HG03521 (cell line): ENCODE measurements at regions not wholly inside any gene's neighbourhood (a gene's known extent, or its start where the extent isn't known, plus 50 kb on each side); places are given as distances from the start of the nearest gene placed in this dataset.
"Not testable (repeated sequence)": the region's sequence is repeated elsewhere in the genome, so short reads cannot be mapped to it uniquely, and the experiment has no call there.

Experiments
- ATAC-seq: cut with Tn5 transposase; IDR thresholded peaks from one replicate; pipeline ENCODE4 v1.9.1; 2021; ENCODE audit warnings: mild to moderate bottlenecking, moderate library complexity; ENCODE audit not compliant: unreplicated experiment

DNA sequence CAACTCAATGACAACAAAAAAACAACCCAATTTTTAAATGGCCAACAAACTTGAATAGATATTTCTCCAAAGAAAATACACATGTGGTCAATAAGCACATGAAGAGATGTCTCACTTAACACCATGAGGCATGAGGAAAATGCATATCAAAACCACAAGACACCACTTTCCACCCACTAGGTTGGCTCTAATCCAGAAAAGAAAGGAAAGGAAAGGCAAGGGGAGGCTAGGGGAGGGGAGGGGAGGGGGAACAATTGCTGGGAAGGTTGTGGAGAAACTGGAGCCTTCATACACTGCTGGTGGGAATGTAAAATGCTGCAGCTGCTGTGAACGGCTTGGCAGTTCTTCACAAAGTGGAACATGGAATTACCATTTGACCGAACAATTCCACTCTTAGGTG is 854.3 kb downstream of the UQCRFS1 start:
- ATAC-seq = no peak

DNA sequence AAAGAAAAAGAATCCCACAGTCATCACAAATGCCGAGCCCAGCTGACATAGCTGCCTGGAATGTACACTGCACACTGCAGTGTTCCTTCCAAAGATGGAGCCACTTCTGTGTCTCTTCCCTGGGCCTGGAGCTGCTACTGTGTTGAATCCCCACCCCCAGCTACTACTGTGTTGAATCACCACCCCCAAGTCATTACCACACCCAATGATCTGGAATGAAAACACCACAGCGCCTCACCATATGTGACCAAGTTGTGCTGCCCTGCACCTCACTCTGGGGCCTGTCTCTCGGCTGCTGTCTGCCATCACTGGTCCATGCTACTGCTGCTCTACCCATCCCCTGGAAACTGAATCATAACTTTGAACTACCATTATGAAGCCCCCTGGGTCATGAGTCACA is 861.2 kb downstream of the UQCRFS1 start:
- ATAC-seq = no peak

DNA sequence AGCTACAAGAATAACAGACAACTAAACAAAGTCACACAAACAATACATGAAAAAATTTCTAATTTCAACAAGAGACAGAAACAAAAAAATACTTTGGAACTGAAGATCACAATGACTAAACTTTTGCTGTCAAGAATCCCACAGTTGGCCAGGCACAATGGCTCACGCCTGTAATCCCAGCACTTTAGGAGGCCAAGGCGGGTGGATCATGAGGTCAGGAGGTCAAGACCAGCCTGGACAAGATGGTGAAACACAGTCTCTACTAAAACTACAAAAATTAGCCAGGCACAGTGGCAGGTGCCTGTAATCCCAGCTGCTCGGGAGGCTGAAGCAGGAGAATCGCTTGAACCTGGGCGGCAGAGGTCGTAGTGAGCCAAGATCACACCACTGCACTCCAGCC is 861.6 kb downstream of the UQCRFS1 start:
- ATAC-seq = not testable (repeated sequence)

DNA sequence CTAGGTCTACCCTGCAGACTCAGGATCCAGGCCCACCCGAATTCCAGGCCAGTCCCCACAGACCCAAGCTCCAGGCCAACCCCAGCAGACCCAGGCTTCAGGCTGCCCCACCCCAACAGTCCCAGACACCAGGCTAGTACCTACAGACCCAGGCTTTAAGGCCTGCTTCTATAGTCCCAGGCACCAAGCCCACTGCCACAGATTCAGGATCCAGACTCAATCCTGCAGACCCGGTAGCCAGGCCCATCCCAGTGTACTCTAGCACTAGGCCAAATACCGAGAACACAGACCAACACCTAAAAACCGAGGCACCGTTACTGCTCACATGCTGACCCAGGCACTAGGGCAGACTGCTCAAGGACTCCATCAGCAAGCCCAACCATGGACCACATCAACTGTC is 862.3 kb downstream of the UQCRFS1 start:
- no peak for ATAC-seq

DNA sequence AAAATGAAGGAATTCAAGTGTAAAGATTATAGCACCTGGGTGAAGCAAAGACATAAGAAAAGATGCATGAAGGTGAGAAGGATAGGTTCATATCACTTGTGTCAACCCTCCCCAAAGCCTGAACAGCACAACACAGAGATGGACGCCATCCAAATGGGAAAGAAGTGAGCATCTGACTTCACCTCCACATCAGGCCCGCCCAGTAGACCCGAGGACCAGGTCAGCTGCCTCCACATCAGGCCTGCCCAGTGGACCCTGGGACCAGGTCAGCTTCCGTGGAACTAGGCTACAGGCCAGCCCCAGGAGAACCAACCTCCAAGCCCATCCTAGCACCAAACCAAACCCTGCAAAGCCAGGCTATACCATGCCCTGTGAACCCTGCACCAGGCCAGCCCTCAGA is 862.9 kb downstream of the UQCRFS1 start:
- no peak for ATAC-seq

GRCh38 chr19:28349604-28350003 is 863.3 kb downstream of the UQCRFS1 start:
- ATAC-seq = no peak

GRCh38 chr19:28345811-28346210 is 867.1 kb downstream of the UQCRFS1 start:
- no peak for ATAC-seq

DNA sequence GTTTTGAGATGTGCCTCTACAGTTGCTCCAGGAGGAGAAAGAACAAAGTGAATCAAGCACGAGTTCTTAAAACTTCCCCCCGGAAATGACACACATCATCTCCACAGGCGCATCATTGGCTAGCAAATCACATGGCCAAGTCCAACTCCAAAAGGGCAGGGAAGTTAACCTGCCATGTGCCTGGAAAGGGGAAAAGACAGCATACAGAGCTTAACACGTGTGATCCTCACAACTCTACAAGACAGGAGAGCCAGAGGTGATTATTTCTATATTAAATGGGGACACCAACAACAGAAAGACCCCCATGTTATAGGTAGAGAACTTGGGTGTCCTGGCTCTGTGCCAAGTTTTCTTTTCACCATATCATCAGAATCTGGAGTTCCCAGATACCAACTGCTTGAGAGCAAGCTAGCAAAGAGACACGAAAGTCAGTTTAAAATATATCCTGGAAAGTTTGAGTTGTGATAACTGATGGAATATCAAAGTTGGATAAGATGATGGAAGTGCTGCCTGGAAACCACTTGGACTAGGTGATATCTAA is 871.1 kb downstream of the UQCRFS1 start:
- no peak for ATAC-seq

GRCh38 chr19:28334419-28334818 is 878.5 kb downstream of the UQCRFS1 start:
- no peak for ATAC-seq

GRCh38 chr19:28333909-28334308 is 879.0 kb downstream of the UQCRFS1 start:
- ATAC-seq = no peak

DNA sequence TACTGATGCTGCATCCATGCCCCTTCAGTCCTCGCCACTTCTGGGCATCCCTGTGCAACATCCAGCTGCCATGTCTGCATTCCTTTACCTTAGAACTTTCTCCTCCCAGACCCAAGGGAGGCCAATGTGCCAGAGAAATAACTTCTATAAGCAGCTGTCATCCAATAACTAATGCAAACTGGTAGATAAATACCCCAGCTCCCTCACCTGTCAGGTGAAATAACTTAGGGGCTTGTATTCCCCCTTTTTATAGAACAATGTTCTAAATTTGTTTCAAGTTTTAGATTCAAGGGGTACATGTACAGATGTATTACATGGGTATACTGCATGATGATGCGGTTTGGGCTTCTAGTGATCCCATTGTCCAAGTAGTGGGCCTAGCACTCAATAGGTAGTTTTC is 880.1 kb downstream of the UQCRFS1 start:
- ATAC-seq = no peak

GRCh38 chr19:28332351-28332750 is 880.6 kb downstream of the UQCRFS1 start:
- no peak for ATAC-seq

- no peak for ATAC-seq
These were observed 881.4 kb downstream of the UQCRFS1 start for GRCh38 chr19:28331596-28331995.

DNA sequence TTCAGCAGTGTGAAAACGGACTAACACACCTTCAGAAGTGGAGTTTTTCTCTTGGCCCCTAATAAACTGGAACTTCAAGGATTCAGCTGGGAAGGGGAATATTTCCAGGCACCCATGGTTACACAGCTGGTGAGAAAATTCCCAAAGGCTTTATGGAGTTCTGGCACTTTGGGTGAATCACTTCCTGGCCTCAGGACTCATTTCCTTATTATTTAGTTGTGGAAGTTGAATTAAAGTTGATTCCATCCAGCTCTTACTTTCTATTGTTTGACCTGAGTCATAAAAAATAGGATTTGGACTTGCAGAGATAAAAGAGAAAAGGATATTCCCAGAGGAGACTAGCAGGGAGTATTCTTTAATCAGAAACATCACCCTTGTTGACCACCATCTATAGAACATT is 882.1 kb downstream of the UQCRFS1 start:
- ATAC-seq = no peak

- ATAC-seq = no peak
These were observed 883.5 kb downstream of the UQCRFS1 start for GRCh38 chr19:28329429-28329828.

DNA sequence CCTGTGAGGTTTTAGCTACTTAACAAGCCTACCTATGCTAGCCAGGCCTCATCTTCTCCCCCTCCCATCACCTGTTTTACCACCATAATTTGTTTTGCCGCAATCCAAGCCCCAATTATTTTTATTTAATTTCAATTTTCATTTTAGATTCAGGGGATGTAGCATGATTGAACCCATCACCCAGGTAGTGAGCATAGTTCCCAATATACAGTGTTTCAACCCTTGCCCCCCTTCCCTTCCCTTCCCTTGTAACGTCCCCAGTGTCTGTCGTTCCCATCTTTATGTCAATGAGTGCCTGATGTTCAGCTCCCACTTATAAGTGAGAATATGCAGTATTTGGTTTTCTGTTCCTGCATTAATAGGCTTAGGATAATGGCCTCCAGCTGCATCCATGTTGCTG is 885.0 kb downstream of the UQCRFS1 start:
- ATAC-seq = no peak

DNA sequence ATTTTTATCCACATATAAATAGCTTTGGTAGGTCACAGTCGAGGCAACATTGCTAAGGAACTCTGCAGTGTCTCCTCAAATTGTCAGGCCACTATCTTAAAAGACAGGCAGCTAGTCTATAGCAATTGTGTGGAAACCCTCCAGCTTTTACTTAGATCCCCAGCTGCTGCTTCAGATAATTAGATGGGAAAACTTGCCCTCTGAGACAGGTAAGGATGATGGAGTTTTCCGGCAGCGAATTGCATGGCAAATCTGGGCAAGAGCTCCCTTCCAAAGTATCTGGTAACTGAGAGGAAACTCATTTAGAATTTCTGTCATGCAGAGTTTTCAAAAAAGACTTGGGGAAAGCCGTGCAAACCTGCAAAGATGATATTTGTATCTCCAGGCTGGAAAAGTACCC is 886.2 kb downstream of the UQCRFS1 start:
- no peak for ATAC-seq

DNA sequence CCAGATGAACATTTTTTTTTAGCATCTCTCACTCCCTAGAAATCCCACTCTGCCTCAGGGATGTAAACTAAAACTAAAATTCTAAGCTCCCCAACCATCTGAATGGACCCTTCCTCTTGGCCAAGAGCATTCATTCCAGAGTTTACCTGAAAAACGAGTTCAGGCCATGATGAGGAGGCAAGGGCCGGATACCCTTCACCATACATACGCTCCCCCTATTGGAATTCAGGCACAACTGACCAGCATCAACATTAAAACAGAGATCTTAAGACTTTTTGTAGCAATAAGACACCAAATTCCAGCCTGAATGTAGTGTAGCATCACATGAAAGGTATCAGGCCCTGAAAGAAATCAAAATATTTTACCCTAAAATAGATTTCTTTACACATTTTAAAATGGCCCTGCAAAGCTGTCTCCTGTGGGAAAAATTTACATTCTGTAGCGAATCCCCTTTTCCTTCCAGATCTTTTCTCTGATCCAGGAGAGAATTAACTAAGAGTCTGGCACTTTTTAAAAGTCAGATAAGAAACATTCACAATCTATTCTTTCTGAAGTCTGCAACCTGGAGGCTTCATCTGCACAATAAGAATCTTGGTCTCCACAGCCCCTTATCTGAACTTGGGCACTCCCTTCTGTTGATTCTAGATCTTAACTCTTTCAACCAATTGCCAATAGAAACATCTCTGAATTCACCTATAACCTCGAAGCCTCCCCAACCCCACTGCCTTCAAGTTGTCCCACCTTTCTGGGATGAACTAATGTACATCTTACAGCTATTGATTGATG is 888.5 kb downstream of the UQCRFS1 start:
- ATAC-seq = no peak

- ATAC-seq = no peak
These were observed 890.0 kb downstream of the UQCRFS1 start for GRCh38 chr19:28322945-28323344.

- ATAC-seq = no peak
These were observed 890.5 kb downstream of the UQCRFS1 start for GRCh38 chr19:28322491-28322890.

GRCh38 chr19:28319918-28320317 is 893.0 kb downstream of the UQCRFS1 start:
- no peak for ATAC-seq

GRCh38 chr19:28319227-28319626 is 893.7 kb downstream of the UQCRFS1 start:
- no peak for ATAC-seq
